ENCODE measurements at regions not wholly inside any gene's neighbourhood (a gene's known extent, or its start where the extent isn't known, plus 50 kb on each side); places are given as distances from the start of the nearest gene placed in this dataset.

GRCh38 chr2:5373200-5373599 is 319.0 kb upstream of the SOX11 start:
- no peak for TF ChIP-seq POLR2A (IDR thresholded peaks at IDR 0.05; ENCODE audit: low read length)
- TF ChIP-seq GATA1 (IDR thresholded peaks at IDR 0.05; ENCODE audit: low read depth, low read length): no peak
